LNCaP clone FGC (cell line): ENCODE measurements at regions not wholly inside any gene's neighbourhood (a gene's known extent, or its start where the extent isn't known, plus 50 kb on each side); places are given as distances from the start of the nearest gene placed in this dataset.

Experiments
- DNase-seq: peaks from one replicate; pipeline ENCODE4 v3.0.0-alpha.2; 2011; ENCODE audit warnings: low read depth
- H3K4me3 ChIP-seq: 2 replicates; pipeline ENCODE4 v1.5.1; 2011; ENCODE audit warnings: mild to moderate bottlenecking, low read depth, low read length, control low read depth
- CTCF ChIP-seq: IDR thresholded peaks from 2 replicates; pipeline ENCODE4 v1.5.1; 2012; ENCODE audit warnings: mild to moderate bottlenecking; ENCODE audit not compliant: control insufficient read depth, insufficient read depth; ENCODE audit errors: extremely low read depth

- no peak for DNase-seq
- TF ChIP-seq CTCF, result no peak
- no peak overlapping the region for H3K4me3 ChIP-seq
Observed at GRCh38 chr6:43983632-43984031, 143.6 kb downstream of the MRPL14 start.

DNA sequence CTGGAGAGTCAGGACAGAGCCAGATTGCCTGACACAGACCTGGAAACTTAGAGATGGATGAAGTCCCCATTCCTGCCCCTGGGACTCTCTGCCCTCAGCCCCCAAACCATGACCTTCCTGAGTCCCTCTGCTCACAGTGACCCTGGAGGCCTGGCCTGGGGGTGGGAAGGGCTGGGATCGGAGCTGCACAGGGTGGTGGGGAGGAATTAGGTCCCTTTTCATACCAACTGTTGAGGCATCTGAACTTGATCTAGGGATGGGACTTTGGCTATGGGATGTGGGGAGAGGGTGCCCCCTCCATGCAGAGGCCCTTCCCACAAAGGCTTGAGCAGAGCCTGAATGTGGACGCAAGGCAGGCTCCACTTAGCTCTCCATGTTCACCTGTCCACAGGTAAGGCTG, 144.1 kb downstream of the MRPL14 start:
- H3K4me3 ChIP-seq, result no peak overlapping the region
- no peak for DNase-seq
- TF ChIP-seq CTCF, result no peak

- H3K4me3 ChIP-seq, result no peak overlapping the region
- no peak for DNase-seq
- TF ChIP-seq CTCF, result no peak
Observed at GRCh38 chr6:43982084-43982625, 145.1 kb downstream of the MRPL14 start.

GRCh38 chr6:43981363-43981990, 145.8 kb downstream of the MRPL14 start:
- TF ChIP-seq CTCF, result no peak
- DNase-seq, result no peak
- H3K4me3 ChIP-seq, result no peak overlapping the region

- DNase-seq, result no peak
- H3K4me3 ChIP-seq, result no peak overlapping the region
- no peak for TF ChIP-seq CTCF
Observed at GRCh38 chr6:43980004-43980795, 147.1 kb downstream of the MRPL14 start.

DNA sequence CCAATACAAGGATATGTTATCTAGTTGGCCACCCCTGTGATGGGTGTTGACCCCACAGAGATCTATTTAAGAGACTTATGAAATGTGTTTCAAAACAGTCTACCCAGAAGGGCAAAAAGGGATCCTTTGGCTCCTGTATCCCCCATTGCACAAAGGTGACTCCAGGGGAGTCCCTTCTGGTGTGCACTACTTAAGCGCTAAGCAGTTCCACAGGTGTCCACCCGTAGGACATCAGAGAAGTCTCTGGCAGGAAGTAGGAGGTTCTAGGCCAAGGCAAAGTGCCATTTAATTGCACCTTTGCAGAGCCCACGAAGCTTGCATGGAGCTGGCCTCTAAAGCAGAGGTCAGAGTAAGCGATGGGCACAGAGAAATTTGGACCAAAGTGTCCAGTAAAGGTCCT, 147.7 kb downstream of the MRPL14 start:
- DNase-seq, result no peak
- H3K4me3 ChIP-seq, result no peak overlapping the region
- no peak for TF ChIP-seq CTCF
